IMR-90 (cell line): ENCODE measurements at regions not wholly inside any gene's neighbourhood (a gene's known extent, or its start where the extent isn't known, plus 50 kb on each side); places are given as distances from the start of the nearest gene placed in this dataset.

ENCODE experiments used
- BHLHE40 ChIP-seq: fragments of 150-350 bp; IDR thresholded peaks from 2 replicates; pipeline ENCODE4 v1.6.1; 2016; ENCODE audit warnings: mild to moderate bottlenecking, low read depth, low read length
- CEBPB ChIP-seq: IDR thresholded peaks from 2 replicates; pipeline ENCODE4 v1.6.1; 2012; ENCODE audit warnings: low read depth, low read length, improper control_type of control experiment
- MAFK ChIP-seq: IDR thresholded peaks from 2 replicates; pipeline ENCODE4 v1.6.1; 2012; ENCODE audit warnings: low read depth, low read length, improper control_type of control experiment
- MXI1 ChIP-seq: IDR thresholded peaks from 2 replicates; pipeline ENCODE4 v1.6.1; 2012; ENCODE audit warnings: low read depth, mild to moderate bottlenecking, low read length, moderate library complexity, borderline replicate concordance
- POLR2A ChIP-seq: IDR thresholded peaks from 2 replicates; pipeline ENCODE4 v1.6.1; 2012; ENCODE audit warnings: mild to moderate bottlenecking, low read depth, low read length
- RAD21 ChIP-seq: IDR thresholded peaks from 2 replicates; pipeline ENCODE4 v1.6.1; 2012; ENCODE audit warnings: low read length, improper control_type of control experiment
- RCOR1 ChIP-seq: IDR thresholded peaks from 2 replicates; pipeline ENCODE4 v1.6.1; 2012; ENCODE audit warnings: mild to moderate bottlenecking, low read length, improper control_type of control experiment; ENCODE audit not compliant: insufficient replicate concordance
- RFX5 ChIP-seq: IDR thresholded peaks from 2 replicates; pipeline ENCODE4 v1.8.0; 2012; ENCODE audit warnings: low read depth, mild to moderate bottlenecking, low read length, moderate library complexity
- TF ChIP-seq, protein P1 (sequence below): conservative IDR thresholded peaks from 2 replicates; pipeline ENCODE4 v1.5.1; 2012; ENCODE audit warnings: mild to moderate bottlenecking, low read depth, low read length, improper control_type of control experiment

DNA sequence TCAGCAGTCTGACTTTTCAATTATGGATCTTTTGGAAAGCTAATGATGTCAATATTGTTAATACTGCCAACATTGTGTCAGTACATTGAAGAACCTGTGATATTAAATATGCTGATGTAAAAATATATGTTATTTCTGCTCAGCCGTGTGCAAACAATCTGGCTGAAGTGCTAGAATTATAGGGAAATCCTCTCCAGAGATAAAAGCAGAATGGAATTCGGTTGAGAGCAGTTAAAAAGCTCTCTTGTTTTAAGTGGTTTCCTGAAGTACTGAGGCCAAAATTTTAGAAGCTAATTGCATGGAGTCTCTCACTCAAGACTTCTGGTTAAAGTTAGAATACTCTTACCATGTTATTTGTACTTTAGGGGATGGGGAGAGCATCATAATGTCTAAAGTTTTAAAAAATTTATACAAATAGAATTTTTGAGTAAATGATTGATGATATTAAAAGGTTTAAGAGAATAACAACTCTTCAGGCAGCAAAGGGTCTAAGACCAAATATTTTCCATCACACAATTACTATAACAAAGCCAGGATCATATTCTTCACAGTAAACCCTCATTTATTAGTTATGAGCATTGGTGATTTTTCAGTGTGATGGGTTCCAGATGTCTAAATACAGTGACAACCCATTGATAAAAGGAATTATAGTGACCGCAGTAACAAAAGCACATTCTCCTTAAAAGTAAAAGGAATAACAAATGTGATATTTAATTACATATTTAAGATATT, 834.2 kb upstream of the CXADR start:
- TF ChIP-seq POLR2A (no peak), RCOR1 (no peak), RFX5 (no peak), MXI1 (no peak), CEBPB (no peak), RAD21 (no peak), MAFK (no peak), BHLHE40 (no peak)
- TF ChIP-seq, protein P1, sequence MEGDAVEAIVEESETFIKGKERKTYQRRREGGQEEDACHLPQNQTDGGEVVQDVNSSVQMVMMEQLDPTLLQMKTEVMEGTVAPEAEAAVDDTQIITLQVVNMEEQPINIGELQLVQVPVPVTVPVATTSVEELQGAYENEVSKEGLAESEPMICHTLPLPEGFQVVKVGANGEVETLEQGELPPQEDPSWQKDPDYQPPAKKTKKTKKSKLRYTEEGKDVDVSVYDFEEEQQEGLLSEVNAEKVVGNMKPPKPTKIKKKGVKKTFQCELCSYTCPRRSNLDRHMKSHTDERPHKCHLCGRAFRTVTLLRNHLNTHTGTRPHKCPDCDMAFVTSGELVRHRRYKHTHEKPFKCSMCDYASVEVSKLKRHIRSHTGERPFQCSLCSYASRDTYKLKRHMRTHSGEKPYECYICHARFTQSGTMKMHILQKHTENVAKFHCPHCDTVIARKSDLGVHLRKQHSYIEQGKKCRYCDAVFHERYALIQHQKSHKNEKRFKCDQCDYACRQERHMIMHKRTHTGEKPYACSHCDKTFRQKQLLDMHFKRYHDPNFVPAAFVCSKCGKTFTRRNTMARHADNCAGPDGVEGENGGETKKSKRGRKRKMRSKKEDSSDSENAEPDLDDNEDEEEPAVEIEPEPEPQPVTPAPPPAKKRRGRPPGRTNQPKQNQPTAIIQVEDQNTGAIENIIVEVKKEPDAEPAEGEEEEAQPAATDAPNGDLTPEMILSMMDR: no peak
